GOT3 (cell line): ENCODE measurements at regions not wholly inside any gene's neighbourhood (a gene's known extent, or its start where the extent isn't known, plus 50 kb on each side); places are given as distances from the start of the nearest gene placed in this dataset.
A peak's percentile ranks its signal among the peaks of the same experiment; 100 is the strongest.
"Not testable (repeated sequence)": the region's sequence is repeated elsewhere in the genome, so short reads cannot be mapped to it uniquely, and the experiment has no call there.

Experiments
- DNase-seq: peaks from one replicate; lab custom pipeline; 2025; ENCODE audit warnings: mixed read lengths; lab: John Stamatoyannopoulos, UW

- no peak for DNase-seq
These were observed 647.6 kb downstream of the TNS3 start for GRCh38 chr7:46934198-46934825.

- no peak for DNase-seq
These were observed 648.3 kb downstream of the TNS3 start for GRCh38 chr7:46933596-46933995.

DNA sequence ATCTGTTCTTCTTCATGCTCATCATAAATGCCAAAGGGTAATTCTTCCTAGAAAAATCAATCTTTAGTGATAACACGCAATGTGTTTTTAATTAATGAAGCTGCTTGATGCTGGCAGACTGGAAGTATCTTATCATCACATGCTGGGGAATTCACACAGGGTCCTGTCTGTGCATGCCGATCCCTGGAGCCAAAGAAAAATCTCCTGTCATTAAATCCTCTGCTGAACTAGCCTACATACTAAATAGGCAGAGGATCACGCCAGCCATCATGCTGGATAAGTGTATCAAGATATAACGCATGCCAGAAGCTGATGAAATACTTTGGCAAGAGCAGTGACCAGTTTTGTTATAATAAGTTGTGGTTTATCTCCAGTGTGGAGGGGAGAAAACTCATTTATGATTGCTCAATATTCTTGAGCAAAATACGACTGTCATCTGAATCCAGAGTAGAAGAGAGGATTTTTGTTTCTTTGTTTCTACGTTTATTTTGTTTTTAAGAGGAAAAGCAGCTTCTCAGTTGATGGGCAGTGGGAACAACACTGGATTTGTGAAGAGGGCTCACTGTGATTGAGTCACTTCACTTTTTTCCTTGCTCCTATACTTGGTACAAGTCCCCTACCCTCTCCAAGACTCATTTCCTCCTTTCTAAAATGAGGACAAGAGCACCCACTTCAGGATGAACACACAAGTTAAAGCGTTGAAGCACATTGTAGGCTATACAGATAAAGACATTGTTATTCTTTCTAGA is 649.1 kb downstream of the TNS3 start:
- DNase-seq: no peak

- DNase-seq: no peak
These were observed 649.6 kb downstream of the TNS3 start for GRCh38 chr7:46932306-46932675.

- DNase-seq: peak; percentile 32
These were observed 651.5 kb downstream of the TNS3 start for GRCh38 chr7:46930366-46930765.

GRCh38 chr7:46929359-46929758 is 652.6 kb downstream of the TNS3 start:
- DNase-seq: no peak

GRCh38 chr7:46928719-46929118 is 653.2 kb downstream of the TNS3 start:
- no peak for DNase-seq

DNA sequence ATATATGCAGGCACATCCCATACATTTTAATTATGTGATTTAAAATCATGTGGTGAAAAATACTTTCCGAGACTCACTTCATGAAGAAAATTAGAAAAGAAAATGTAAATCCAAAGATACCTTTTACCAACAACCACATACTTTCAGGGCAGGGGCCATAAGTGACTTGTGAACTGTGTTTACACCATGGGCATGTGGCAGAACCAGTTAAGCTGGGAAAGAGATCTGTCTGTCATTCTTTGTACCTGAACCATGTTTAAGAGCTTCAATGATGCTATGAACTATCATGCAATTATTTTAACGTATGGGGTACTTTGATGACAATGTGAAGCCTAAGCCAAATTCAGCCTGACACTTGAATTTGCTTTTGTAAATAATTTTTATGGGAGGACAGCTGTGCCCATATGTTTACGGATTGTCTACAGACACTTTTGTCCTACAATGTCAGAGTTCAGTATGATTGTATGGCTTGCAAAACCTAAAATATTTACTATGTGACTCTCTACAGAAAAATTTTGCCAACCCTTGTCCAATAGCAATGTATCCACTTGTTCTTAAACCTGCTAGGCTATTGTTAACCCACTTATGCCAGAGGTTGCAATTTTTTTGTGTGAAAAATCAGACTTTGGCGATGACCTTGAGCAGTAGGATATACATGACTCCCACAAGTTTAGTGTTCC is 654.6 kb downstream of the TNS3 start:
- no peak for DNase-seq

GRCh38 chr7:46916581-46916980 is 665.3 kb downstream of the TNS3 start:
- DNase-seq: no peak

GRCh38 chr7:46912692-46913091 is 669.2 kb downstream of the TNS3 start:
- DNase-seq: no peak

- DNase-seq: no peak
These were observed 672.3 kb downstream of the TNS3 start for GRCh38 chr7:46909601-46910051.

DNA sequence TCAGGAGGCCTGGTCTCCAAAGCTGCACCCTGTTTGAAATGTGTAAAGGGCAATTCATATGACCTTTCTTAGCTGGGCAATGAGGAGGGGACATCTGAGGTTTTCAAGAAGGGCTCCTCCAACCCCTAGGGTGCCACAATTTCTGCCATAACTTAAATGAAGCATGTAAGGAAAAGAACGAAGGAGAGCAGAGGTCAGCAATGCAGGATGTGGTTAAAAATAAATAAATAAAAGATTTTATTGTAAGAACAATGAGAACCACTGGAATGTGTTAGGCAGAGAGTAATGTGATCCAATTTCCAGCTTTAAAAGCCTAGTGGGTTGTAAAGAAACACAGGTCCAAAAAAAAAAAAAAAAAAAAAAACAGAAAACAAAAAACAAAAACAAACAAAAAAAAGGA is 673.1 kb downstream of the TNS3 start:
- DNase-seq: no peak

GRCh38 chr7:46904523-46904922 is 677.4 kb downstream of the TNS3 start:
- DNase-seq: not testable (repeated sequence)

GRCh38 chr7:46902463-46902862 is 679.4 kb downstream of the TNS3 start:
- no peak for DNase-seq

DNA sequence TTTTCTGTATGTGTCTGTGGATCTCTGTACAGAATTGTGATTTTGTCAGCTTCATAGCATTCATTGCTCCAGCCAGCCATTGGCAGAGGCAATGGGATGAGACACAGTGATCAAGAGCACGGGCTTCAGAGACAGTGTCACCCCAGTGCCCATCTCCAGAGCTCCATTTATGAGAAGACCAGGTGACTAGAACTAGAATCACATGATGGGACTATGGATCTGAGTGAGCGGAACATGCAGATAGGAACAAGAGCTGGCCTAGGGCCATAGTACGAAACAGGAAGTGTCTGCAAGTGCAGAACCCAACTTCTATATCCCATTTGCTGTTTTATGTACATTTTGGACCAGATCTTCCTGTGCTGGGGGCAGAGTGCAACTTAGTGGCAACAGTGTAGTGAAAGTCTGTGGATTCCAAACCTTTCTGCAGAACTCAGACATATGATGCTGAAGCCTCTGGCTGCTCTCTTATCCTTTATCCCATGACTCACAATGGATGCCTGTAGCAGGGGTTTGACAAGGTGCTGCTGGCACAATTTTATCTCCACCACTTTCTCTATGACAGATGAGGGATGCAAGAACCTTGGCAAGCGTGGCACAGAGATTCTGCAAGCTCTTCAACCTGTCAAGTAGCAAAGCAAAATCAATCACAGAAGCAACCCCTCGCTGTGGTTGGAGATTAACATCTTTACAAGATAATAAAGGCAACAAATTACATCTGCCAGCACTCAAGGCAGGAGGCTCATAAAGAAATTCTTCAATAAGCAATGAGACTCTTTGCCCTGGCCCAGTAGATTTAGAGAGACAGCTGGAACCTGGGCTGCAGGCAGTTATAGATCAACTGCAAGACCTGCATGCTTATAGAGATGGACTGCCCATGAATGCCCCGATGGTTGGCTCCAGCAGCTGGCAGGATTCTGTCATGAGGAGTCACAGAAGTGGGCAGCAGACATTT is 681.3 kb downstream of the TNS3 start:
- no peak for DNase-seq

- no peak for DNase-seq
These were observed 684.5 kb downstream of the TNS3 start for GRCh38 chr7:46897381-46897780.

DNA sequence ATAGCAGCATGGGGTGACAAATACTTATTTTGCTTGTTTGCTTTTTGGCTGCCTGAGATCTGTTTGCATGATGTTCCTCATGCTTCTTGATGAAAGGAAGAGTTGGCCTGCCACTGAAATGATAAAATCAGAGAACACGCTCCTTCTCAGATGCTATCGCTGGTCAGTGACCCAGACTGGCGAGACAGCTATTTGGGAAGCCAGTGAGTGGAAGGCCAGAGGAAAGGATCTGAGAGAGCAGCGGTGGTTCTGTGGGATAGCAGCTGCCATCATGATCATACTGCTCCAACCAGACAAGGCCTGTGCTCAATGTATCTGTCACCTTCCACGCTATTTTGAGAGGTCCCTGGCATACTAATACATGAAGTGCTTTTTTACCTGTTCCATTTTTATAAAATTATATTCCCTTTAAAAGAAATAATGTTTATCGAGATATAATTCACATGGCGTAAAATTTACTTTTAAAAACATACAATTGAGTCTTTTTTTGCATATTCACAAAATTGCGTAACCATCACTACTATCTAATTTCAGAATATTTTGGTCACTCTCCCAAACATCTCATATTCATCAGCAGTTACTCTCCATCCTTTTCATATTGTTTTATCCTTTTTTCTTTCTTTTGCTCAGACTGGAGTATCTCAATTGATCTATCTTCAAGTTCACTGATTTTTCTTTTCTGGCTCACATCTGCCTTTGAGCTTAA is 695.1 kb downstream of the TNS3 start:
- no peak for DNase-seq

- DNase-seq: no peak
These were observed 696.7 kb downstream of the TNS3 start for GRCh38 chr7:46885167-46885566.

DNA sequence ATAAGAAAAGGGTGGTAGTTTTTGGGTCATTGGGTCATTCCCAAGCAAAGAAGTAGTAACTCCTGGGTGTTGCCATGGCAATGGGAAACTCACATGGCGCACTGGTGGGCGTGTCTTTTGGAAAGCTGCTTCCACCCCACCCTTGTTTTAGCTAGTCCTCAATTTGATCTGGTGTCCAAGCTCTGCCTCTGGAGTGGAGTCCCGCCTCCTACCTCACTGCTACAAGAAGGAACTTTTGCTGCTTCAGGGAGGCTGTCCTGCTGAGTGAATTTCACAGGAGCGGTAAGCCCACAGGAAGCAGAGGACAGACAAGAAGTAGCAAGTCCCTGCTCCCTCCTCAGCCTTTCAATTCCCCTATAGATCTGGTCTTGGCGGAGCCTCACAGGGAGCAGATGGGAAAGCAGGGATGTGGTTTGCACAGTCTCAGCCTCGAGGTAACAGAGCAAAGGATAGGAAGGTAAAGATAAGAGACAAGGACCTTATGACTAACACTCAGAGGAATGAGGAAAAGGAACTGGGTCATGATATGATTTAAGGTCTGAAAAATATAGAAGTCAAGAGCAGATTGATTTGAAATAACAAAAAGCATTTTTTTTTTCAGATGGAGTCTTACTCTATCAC is 700.3 kb downstream of the TNS3 start:
- no peak for DNase-seq

- no peak for DNase-seq
These were observed 701.3 kb downstream of the TNS3 start for GRCh38 chr7:46880508-46881196.
